Suprapubic skin (tissue), 4 donors: ENCODE measurements at regions not wholly inside any gene's neighbourhood (a gene's known extent, or its start where the extent isn't known, plus 50 kb on each side); places are given as distances from the start of the nearest gene placed in this dataset.

Experiments used
- EP300 ChIP-seq: sonication (generic); formaldehyde crosslinking; IDR thresholded peaks from one replicate; pipeline ENCODE4 v1.6.1; 2017; ENCODE audit warnings: antibody characterized with exemption
- POLR2A ChIP-seq, 2 donors: fragments of 450-650 bp; IDR thresholded peaks; one replicate each; pipeline ENCODE4 v1.6.1; 2017; ENCODE audit warnings: antibody characterized with exemption in 2 of 2, mild to moderate bottlenecking in 2 of 2, moderate library complexity in 2 of 2
- POLR2AphosphoS5 ChIP-seq, 3 donors: sonication (generic); formaldehyde crosslinking; IDR thresholded peaks; one replicate each; pipeline ENCODE4 v1.6.1; 2017; ENCODE audit warnings: antibody characterized with exemption in 3 of 3
- TF ChIP-seq, protein P1 (sequence below), 2 donors: fragments of 200-600 bp in 1 of 2; fragments of 450-650 bp in 1 of 2; sonication (generic) in 1 of 2; IDR thresholded peaks; one replicate each; pipeline ENCODE4 v1.5.1; 2016 to 2019; ENCODE audit warnings: antibody characterized with exemption in 2 of 2, mild to moderate bottlenecking in 1 of 2, moderate library complexity in 1 of 2

DNA sequence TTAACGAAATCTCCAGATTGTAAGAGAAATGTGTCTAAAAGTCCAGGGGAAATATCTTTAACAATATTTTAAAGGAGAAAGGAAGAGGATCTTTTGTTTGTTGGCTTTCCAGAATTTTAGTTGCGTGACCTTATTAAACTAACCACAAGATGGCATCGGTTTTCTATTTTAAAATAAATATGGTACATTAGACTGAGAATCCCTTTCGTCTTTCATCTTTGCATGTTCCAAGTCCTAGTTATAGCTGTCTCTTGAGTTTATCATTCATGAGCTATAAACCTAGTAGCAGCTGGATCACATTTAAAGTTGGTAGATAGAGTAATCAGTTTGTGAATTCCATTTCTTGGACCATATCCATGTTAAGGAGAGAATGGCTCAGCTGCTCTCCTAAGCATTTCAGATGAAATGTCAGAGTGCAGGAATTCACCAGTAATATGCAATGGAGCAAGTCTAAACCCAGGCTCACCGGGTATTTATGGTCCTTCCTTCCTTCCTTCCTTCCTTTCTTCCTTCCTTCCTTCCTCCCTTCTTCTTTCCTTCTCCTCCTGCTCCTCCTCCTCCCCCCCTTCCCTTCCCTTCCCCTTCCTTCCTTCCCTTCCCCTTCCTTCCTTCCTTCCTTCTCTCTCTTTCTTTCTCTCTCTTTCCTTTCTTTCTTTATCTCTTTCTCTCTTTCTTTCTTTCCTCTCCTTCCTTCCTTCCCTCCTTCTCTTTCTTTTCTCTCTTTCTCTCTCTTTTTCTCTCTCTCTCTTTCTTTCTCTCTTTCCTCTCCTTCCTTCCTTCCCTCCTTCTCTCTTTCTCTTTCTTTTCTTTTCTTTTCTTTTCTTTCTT, 57.8 kb upstream of the RAB18 start:
- TF ChIP-seq, protein P1, sequence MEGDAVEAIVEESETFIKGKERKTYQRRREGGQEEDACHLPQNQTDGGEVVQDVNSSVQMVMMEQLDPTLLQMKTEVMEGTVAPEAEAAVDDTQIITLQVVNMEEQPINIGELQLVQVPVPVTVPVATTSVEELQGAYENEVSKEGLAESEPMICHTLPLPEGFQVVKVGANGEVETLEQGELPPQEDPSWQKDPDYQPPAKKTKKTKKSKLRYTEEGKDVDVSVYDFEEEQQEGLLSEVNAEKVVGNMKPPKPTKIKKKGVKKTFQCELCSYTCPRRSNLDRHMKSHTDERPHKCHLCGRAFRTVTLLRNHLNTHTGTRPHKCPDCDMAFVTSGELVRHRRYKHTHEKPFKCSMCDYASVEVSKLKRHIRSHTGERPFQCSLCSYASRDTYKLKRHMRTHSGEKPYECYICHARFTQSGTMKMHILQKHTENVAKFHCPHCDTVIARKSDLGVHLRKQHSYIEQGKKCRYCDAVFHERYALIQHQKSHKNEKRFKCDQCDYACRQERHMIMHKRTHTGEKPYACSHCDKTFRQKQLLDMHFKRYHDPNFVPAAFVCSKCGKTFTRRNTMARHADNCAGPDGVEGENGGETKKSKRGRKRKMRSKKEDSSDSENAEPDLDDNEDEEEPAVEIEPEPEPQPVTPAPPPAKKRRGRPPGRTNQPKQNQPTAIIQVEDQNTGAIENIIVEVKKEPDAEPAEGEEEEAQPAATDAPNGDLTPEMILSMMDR (IDR thresholded peaks at IDR 0.05) = no peak
- no peak for TF ChIP-seq EP300
- TF ChIP-seq POLR2AphosphoS5 (IDR thresholded peaks at IDR 0.05) = no peak
- no peak for TF ChIP-seq POLR2A (IDR thresholded peaks at IDR 0.05)
